NCI-H526 treated with DMSO at 0.1 percent for 48 hours (cell line): ENCODE measurements at regions not wholly inside any gene's neighbourhood (a gene's known extent, or its start where the extent isn't known, plus 50 kb on each side); places are given as distances from the start of the nearest gene placed in this dataset.

ENCODE experiments used
- DNase-seq: peaks from one replicate; lab custom pipeline; 2025; lab: John Stamatoyannopoulos, UW

- DNase-seq, result no peak
These were observed 174.9 kb upstream of the KCNJ16 start for GRCh38 chr17:69900101-69900500.

GRCh38 chr17:69900829-69901228 is 174.2 kb upstream of the KCNJ16 start:
- no peak for DNase-seq

GRCh38 chr17:69906306-69906705 is 168.7 kb upstream of the KCNJ16 start:
- no peak for DNase-seq

- no peak for DNase-seq
These were observed 167.7 kb upstream of the KCNJ16 start for GRCh38 chr17:69907132-69907847.

- no peak for DNase-seq
These were observed 166.2 kb upstream of the KCNJ16 start for GRCh38 chr17:69908626-69909368.

- no peak for DNase-seq
These were observed 165.6 kb upstream of the KCNJ16 start for GRCh38 chr17:69909389-69909788.

- DNase-seq, result no peak
These were observed 162.2 kb upstream of the KCNJ16 start for GRCh38 chr17:69912805-69913204.

- no peak for DNase-seq
These were observed 161.8 kb upstream of the KCNJ16 start for GRCh38 chr17:69913216-69913615.

- no peak for DNase-seq
These were observed 161.4 kb upstream of the KCNJ16 start for GRCh38 chr17:69913616-69914015.

GRCh38 chr17:69914520-69914919 is 160.5 kb upstream of the KCNJ16 start:
- no peak for DNase-seq

GRCh38 chr17:69916761-69917160 is 158.3 kb upstream of the KCNJ16 start:
- DNase-seq, result no peak

- no peak for DNase-seq
These were observed 156.9 kb upstream of the KCNJ16 start for GRCh38 chr17:69918164-69918563.

- DNase-seq, result no peak
These were observed 155.2 kb upstream of the KCNJ16 start for GRCh38 chr17:69919789-69920188.

GRCh38 chr17:69921046-69921445 is 154.0 kb upstream of the KCNJ16 start:
- DNase-seq, result no peak

- DNase-seq, result no peak
These were observed 146.4 kb upstream of the KCNJ16 start for GRCh38 chr17:69928611-69929010.

GRCh38 chr17:69936996-69937395 is 138.0 kb upstream of the KCNJ16 start:
- no peak for DNase-seq

GRCh38 chr17:69943058-69943457 is 132.0 kb upstream of the KCNJ16 start:
- DNase-seq, result no peak

GRCh38 chr17:69944406-69944805 is 130.6 kb upstream of the KCNJ16 start:
- DNase-seq, result no peak

GRCh38 chr17:69945698-69946185 is 129.3 kb upstream of the KCNJ16 start:
- DNase-seq, result no peak

GRCh38 chr17:69947027-69947759 is 127.8 kb upstream of the KCNJ16 start:
- DNase-seq, result no peak

GRCh38 chr17:69948406-69948805 is 126.6 kb upstream of the KCNJ16 start:
- no peak for DNase-seq

GRCh38 chr17:69949496-69949895 is 125.5 kb upstream of the KCNJ16 start:
- no peak for DNase-seq
